ENCODE measurements at regions not wholly inside any gene's neighbourhood (a gene's known extent, or its start where the extent isn't known, plus 50 kb on each side); places are given as distances from the start of the nearest gene placed in this dataset.

GRCh38 chr7:148940702-148941597 lies 56.9 kb upstream of the EZH2 start (continued):
- TF ChIP-seq RNF2 (IDR thresholded peaks at IDR 0.05; ENCODE audit: borderline replicate concordance, low read depth, low read length, missing control alignments, poor library complexity, severe bottlenecking) (no peak), RXRA (IDR thresholded peaks at IDR 0.05; ENCODE audit: insufficient read depth, low read depth, low read length) (no peak), TCF12 (IDR thresholded peaks at IDR 0.05; ENCODE audit: low read depth, low read length) (no peak), EP300 (IDR thresholded peaks at IDR 0.05; ENCODE audit: borderline replicate concordance in 1 of 2, low read depth in 2 of 2, low read length in 2 of 2) (no peak), RFX5 (IDR thresholded peaks at IDR 0.05; ENCODE audit: borderline replicate concordance, low read depth, low read length) (no peak), PHF8 (conservative IDR thresholded peaks at IDR 0.05; ENCODE audit: low read depth, low read length) (peak; percentile 57; the same call in 1 of the 2 replicates)

Data from H1 (cell line).